Renal cortical epithelial cell (primary cell): ENCODE measurements at regions not wholly inside any gene's neighbourhood (a gene's known extent, or its start where the extent isn't known, plus 50 kb on each side); places are given as distances from the start of the nearest gene placed in this dataset.
A peak's percentile ranks its signal among the peaks of the same experiment; 100 is the strongest.

ENCODE experiments used
- DNase-seq: peaks from one replicate; pipeline ENCODE4 v3.0.0-alpha.2; 2011; ENCODE audit warnings: low read depth

- DNase-seq, result no peak
Measured at GRCh38 chr7:110568388-110568787, 522.5 kb upstream of the LRRN3 start.

GRCh38 chr7:110568932-110569331, 522.0 kb upstream of the LRRN3 start:
- DNase-seq, result no peak

DNA sequence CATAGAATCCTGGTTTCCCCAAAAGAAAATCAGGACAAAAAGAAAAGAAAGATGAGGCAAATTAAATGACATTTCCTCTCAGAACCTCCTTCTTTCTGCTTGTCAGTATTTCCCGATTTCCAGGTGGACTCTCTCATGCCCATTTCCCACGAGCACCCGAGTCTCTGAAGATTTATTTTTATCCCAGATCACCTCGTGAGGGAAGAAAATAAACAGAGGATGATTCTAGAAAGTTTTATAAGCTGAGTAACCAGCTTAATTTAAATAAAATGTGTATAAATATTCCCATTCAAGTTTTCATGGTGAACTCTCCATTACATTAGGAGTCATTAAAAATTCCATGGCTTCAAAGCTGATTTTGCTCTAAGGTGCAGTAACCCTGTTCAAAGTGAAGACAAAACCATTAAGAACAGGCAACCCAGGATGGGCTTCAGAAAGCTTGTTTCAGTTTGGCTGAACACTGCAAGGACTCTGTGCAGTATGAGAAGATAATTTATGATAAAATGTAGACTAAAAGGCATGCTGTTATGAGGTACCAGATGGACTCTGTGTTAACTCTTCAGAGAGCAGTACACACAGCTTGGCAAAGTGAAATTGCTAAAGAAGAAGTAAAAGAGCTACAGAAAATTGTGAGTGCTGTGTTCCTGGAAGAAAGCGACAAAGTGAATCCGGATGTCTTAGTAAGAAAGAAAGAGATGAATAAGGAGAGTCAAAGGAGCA, 521.3 kb upstream of the LRRN3 start:
- no peak for DNase-seq

GRCh38 chr7:110573862-110574528, 516.9 kb upstream of the LRRN3 start:
- peak; percentile 89 for DNase-seq

- DNase-seq, result no peak
Measured at GRCh38 chr7:110587294-110587693, 503.6 kb upstream of the LRRN3 start.

DNA sequence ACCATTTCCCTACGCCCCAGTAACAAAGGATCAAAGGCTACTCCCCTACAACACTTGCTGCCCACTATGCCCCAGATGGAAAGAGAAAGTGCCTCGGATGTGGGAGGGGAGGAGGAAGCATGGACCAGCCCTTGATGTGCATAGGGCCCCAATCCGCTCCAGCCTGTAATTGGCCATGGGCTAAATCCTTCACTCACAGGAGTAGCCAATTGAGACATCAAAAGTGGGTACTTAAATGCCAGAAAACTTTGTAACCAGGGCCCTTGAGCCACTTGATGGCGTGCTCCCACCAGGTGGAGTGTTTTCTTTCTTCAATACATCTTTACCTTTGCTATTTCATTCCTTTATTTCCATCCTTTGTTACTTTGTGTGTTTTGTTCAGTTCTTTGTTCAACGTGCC, 500.5 kb upstream of the LRRN3 start:
- no peak for DNase-seq

DNA sequence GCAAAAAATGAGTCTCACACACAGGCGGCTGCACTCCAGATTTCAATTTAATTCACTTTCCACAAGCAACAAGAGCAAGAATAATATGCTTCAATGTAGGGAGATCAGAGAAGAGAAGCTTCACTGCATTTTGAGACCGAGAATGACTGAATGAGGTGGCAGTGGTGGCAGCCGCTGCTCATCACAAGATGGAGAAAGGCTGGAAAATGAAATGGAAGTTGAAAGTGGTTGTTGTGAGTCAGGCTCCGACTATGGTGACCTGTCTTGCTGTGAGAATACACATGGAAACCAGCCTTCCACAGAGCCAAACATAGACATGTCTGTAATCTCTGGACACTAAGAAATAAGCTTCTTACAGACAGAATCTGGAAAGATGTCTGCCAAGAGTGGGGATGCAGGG, 499.6 kb upstream of the LRRN3 start:
- DNase-seq, result no peak

DNA sequence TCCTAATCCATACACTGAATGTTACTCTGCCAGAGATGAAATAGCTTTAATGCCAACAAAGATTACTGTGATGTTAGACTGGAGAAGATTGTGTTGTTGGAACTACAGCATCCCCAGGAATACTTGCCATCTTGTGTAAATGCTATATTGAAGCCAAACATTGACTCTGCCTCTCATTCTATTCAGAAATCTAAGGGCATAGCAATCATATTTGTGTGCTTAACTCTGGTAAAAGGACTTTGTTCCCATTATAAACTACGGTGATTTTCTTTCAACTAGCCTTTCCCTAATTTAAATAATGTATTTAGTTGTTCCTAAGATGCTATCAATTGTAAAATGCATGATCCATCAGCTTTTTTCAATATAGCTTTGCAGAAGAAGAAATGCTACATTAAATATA, 498.4 kb upstream of the LRRN3 start:
- DNase-seq, result no peak

DNA sequence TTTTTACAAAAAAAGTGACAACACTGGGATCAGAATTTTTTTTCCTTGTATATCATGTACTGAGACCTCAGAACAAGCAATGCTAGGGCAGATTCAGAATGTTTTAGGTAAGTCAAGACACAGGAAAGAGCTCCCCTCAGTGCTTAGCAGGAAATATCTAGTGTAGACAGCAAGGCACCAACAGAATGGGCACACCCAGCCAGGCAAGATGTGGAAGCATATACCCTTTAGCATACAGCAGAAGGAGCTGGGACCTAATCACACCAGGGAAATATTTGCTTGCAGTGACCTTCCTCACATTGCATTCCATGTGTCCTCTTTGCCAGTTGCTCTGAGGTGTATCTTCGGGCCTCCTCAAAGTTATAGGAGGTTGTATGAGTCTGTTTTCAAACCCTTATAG, 497.6 kb upstream of the LRRN3 start:
- DNase-seq, result no peak

DNA sequence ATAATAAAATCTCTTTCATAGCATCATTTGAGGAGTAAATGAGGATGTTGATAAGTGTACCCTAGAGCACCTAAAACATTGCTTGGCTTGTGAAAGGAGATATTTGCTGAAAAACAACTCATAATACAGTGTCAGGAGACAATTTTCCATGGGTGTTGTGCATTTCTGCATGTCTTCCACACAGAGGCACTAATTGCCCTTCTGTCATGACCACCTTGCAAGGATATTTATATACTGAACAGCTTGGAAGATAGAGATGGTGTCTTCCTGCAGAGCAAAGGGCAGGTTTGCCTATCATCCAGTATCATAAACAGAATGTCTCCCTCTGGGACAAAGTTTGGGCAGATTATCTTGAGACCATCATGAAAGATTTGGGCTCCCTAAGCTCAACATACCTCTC, 495.2 kb upstream of the LRRN3 start:
- DNase-seq, result no peak

DNA sequence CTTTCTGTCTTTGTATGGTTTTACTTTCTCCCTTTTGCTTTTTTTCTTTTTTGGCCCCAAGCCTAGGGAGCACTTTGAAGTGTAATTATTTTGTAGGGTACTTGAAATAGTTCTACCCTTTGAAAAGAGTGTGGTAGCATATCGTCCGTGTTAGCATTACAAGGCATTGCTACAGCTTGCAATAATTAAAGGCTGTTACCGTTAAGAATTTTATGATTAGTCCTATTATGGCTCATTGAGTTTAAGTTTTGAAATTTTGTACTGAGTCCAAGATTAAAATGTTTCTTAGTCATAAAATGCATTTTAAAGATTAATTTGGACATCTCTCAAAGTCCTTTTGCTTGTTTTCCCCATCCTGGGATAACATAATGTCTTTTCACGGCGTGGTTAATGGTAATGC, 490.0 kb upstream of the LRRN3 start:
- no peak for DNase-seq

DNA sequence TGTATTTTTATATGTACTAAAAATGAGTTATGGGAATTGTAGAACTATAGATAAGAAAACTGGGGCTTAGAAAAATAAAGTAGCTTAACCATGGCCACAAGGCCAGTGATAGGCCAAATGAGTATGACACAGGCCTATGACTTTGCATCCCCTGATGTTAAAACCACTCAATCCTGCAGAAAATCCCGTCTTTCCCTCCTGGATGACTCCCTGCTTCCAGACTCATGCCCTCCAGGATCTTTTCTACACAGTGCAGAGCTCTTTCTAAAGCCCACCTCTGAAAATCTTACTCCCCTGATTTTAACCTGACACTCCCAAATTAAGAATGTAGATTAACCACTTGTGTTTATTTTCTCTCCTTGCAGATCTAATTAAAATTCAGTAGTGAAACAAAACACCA, 489.2 kb upstream of the LRRN3 start:
- DNase-seq, result no peak

- no peak for DNase-seq
Measured at GRCh38 chr7:110604206-110604605, 486.7 kb upstream of the LRRN3 start.

DNA sequence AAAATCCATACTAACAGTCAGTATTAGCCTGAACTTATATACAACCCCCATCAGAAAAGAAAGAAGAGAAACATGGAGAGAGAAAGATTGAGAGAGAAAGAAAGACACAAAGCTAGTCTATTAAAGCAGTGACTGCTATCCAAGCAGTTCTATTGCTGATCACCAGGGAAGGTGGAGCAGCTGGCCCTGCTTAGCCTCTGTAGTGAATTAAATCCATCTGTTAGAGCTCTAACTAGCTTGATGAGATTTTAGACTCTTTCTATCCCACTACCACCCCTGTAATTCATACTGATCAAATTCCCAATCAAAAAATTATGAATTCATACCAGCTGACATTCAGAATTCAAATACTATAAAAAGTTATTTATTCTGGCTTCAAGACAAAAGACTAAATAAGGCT, 486.0 kb upstream of the LRRN3 start:
- no peak for DNase-seq

DNA sequence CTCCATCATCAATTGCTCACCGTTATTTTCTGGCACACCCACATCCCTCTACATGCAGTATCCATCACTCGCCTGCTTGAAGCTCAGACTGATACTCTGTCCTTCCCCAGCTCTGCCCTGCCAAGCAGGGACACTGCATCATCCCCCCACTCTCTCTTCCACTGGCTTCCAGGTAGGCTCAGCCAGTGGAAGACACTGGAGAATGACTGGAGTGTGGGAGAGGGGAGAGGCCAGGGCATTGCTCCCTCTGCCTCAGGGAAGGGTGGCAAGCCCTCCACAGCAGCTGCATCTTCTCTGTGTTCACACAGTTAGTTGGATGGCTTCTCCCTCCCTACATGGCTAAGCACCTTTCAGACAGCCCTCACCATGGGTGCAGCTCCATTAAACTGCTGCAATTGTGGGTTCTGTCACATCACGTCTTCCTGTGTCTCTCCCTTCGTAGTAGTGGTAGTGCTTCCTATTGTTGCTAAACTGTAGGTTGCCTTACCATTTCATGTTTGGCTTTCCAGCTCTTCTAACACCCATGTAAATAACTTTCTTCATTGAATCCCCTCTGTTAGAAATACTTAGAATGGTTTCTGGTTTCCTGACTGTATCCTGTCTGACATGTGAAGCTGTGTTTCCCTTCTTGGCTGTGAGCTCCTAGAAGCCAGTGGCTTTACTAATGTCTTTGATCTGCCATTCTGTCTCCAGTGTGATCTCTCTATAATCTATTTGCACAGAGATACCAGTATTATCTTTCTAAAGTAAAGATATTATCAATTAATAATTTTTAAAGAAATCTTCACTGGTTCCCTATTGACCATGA, 483.7 kb upstream of the LRRN3 start:
- no peak for DNase-seq

DNA sequence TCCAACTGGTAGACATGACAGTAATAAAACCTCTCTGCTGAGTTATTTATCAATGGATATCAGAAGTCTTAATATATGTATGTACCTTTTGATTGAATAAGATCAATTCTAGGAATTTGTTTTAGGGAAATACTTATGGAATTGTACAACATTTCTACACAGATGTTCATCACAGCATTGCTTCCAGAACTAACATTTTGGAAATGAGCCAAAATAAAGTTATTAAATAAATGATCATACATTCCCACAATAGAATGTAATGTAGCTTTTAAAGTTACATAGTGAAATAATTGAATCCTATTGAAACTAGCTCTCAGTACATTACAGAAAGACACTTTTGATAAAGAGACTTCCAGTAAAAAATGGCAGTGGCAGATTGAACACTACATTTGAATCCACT, 481.6 kb upstream of the LRRN3 start:
- DNase-seq, result no peak

DNA sequence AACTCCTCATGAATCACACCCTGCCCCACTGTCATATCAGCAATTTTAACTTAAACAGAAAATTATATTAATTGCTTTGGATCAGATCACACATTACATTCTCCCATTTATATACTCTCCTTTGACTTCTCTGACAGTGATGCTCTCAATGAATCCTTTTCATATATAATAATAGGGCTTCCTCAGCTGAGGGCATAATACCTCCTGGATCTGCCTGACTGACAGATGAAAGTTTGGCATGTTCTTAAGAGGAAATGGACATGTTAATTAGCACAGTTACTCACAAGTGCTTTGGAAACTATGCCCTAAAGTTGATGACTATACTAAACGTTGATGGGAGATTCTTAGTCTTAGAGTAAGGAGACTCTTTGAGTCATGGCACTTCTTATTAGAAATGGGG, 478.2 kb upstream of the LRRN3 start:
- DNase-seq, result peak; percentile 13
